ENCODE measurements at regions not wholly inside any gene's neighbourhood (a gene's known extent, or its start where the extent isn't known, plus 50 kb on each side); places are given as distances from the start of the nearest gene placed in this dataset.

DNA sequence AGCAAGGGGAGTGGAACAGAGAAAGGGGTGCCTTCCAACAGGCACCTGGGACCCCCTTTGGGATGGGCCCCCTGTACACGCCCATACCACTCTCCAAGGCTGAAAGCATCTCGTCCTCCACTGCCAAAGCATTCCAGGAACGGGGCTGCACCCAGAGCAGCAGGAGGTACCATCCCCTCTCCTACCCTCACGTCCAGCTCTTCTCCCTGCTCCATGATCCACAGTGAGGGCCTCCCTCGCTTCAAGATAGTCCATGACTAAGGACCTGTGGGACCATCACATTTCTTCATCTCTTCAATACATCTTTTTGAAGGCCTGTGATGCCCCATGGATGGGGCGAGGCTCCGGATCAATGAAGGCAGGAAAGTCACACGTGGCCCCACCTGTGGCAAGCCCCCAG lies 209.9 kb downstream of the ANKRD60 start:
- H3K4me1 Mint-ChIP-seq, result no peaks in the 10 kb centered on the region
- Histone ChIP-seq H3K79me2 (replicated peaks; ENCODE audit: insufficient read depth) (no peaks in the 10 kb centered on the region), H3K27me3 (ENCODE audit: insufficient read depth) (no peaks in the 10 kb centered on the region), H3K4me1 (ENCODE audit: insufficient read depth) (no peaks in the 10 kb centered on the region; the same call in 1 of the 2 replicates), H3K36me3 (ENCODE audit: insufficient read depth) (no peaks in the 10 kb centered on the region), H3K9me2 (ENCODE audit: insufficient read depth) (no peaks in the 10 kb centered on the region), H2AFZ (no peak overlapping the region), H3K27ac (ENCODE audit: low read depth) (no peak overlapping the region), H3F3A (replicated peaks; ENCODE audit: low read depth) (no peaks in the 10 kb centered on the region), H3K4me3 (no peak overlapping the region), H3K4me2 (no peak overlapping the region), H4K20me1 (replicated peaks; ENCODE audit: insufficient read depth) (no peaks in the 10 kb centered on the region)
- TF ChIP-seq EZH2 (IDR thresholded peaks at IDR 0.05; ENCODE audit: low read depth, unreplicated experiment) (no peak), NANOG (IDR thresholded peaks at IDR 0.05; ENCODE audit: borderline replicate concordance) (no peak), ZNF114 (CRISPR knock-in tag; IDR thresholded peaks at IDR 0.05) (no peak), CREB1 (CRISPR knock-in tag; IDR thresholded peaks at IDR 0.05; ENCODE audit: low read depth) (no peak), REST (IDR thresholded peaks at IDR 0.05; ENCODE audit: unreplicated experiment) (no peak)
- TF ChIP-seq, protein P1, sequence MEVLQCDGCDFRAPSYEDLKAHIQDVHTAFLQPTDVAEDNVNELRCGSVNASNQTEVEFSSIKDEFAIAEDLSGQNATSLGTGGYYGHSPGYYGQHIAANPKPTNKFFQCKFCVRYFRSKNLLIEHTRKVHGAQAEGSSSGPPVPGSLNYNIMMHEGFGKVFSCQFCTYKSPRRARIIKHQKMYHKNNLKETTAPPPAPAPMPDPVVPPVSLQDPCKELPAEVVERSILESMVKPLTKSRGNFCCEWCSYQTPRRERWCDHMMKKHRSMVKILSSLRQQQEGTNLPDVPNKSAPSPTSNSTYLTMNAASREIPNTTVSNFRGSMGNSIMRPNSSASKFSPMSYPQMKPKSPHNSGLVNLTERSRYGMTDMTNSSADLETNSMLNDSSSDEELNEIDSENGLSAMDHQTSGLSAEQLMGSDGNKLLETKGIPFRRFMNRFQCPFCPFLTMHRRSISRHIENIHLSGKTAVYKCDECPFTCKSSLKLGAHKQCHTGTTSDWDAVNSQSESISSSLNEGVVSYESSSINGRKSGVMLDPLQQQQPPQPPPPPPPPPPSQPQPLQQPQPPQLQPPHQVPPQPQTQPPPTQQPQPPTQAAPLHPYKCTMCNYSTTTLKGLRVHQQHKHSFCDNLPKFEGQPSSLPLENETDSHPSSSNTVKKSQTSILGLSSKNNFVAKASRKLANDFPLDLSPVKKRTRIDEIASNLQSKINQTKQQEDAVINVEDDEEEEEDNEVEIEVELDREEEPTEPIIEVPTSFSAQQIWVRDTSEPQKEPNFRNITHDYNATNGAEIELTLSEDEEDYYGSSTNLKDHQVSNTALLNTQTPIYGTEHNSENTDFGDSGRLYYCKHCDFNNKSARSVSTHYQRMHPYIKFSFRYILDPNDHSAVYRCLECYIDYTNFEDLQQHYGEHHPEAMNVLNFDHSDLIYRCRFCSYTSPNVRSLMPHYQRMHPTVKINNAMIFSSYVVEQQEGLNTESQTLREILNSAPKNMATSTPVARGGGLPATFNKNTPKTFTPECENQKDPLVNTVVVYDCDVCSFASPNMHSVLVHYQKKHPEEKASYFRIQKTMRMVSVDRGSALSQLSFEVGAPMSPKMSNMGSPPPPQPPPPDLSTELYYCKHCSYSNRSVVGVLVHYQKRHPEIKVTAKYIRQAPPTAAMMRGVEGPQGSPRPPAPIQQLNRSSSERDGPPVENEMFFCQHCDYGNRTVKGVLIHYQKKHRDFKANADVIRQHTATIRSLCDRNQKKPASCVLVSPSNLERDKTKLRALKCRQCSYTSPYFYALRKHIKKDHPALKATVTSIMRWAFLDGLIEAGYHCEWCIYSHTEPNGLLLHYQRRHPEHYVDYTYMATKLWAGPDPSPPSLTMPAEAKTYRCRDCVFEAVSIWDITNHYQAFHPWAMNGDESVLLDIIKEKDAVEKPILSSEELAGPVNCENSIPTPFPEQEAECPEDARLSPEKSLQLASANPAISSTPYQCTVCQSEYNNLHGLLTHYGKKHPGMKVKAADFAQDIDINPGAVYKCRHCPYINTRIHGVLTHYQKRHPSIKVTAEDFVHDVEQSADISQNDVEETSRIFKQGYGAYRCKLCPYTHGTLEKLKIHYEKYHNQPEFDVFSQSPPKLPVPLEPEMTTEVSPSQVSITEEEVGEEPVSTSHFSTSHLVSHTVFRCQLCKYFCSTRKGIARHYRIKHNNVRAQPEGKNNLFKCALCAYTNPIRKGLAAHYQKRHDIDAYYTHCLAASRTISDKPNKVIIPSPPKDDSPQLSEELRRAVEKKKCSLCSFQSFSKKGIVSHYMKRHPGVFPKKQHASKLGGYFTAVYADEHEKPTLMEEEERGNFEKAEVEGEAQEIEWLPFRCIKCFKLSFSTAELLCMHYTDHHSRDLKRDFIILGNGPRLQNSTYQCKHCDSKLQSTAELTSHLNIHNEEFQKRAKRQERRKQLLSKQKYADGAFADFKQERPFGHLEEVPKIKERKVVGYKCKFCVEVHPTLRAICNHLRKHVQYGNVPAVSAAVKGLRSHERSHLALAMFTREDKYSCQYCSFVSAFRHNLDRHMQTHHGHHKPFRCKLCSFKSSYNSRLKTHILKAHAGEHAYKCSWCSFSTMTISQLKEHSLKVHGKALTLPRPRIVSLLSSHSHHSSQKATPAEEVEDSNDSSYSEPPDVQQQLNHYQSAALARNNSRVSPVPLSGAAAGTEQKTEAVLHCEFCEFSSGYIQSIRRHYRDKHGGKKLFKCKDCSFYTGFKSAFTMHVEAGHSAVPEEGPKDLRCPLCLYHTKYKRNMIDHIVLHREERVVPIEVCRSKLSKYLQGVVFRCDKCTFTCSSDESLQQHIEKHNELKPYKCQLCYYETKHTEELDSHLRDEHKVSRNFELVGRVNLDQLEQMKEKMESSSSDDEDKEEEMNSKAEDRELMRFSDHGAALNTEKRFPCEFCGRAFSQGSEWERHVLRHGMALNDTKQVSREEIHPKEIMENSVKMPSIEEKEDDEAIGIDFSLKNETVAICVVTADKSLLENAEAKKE (CRISPR knock-in tag; IDR thresholded peaks at IDR 0.05), result no peak
- H3K27ac Mint-ChIP-seq, result no peak overlapping the region
- no peak for ATAC-seq
- DNase-seq (ENCODE audit: low spot score), result no peak
- no peaks in the 10 kb centered on the region for H3K36me3 Mint-ChIP-seq (ENCODE audit: low read depth)
- peaks cover 8% of the 10 kb centered on the region for H3K27me3 Mint-ChIP-seq (ENCODE audit: insufficient read depth, low read depth, poor library complexity)
- H3K9me3 Mint-ChIP-seq, result peaks cover 4% of the 10 kb centered on the region; the same call in 2 of the 3 replicates
- no peak overlapping the region for H3K4me3 Mint-ChIP-seq
